ENCODE measurements at regions not wholly inside any gene's neighbourhood (a gene's known extent, or its start where the extent isn't known, plus 50 kb on each side); places are given as distances from the start of the nearest gene placed in this dataset.

DNA sequence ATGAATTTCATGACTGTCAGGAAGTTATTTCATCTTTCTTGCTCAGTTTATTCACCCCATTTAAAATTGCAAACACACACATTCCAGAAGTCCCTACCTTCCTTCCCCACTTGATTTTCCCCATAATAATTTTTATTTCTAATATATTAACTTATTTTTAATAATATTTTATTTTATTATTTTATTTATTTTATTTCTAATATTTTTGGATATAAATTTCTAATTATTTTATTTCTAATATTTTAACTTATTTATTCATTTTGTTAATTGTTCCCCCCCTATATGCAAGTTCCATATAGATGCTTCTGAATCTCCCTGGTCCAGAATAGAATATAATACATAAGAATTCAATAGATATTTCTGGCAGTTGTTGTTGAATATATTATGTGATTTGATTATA lies 293.7 kb upstream of the CPEB2 start:
- H3K27me3 Mint-ChIP-seq (ENCODE audit: low read depth): no peaks in the 10 kb centered on the region
- H2BK12ac ChIP-seq (ENCODE audit: insufficient read length, low read depth, low read length): no peak overlapping the region
- no peak overlapping the region for H2BK15ac ChIP-seq (ENCODE audit: low read depth, low read length)
- no peaks in the 10 kb centered on the region for H3K9me3 ChIP-seq (ENCODE audit: control insufficient read depth, low read depth, low read length)
- H3K9me3 Mint-ChIP-seq: no peaks in the 10 kb centered on the region
- no peak overlapping the region for H2BK120ac ChIP-seq (ENCODE audit: low read depth, low read length, poor library complexity, severe bottlenecking)
- DNase-seq: no peak
- H4K91ac ChIP-seq (ENCODE audit: insufficient read length, low read depth, low read length): no peak overlapping the region
- no peak overlapping the region for H3K4ac ChIP-seq (ENCODE audit: low read depth, low read length)
- H3K4me2 ChIP-seq (ENCODE audit: insufficient read depth, insufficient read length, low read length): no peak overlapping the region
- H4K20me1 ChIP-seq (ENCODE audit: control insufficient read depth, insufficient read depth, insufficient read length): no peaks in the 10 kb centered on the region
- no peak overlapping the region for H3K9ac ChIP-seq (ENCODE audit: extremely low read depth, insufficient read length, low read length)
- no peaks in the 10 kb centered on the region for H3K4me1 ChIP-seq (ENCODE audit: insufficient read depth, low read length)
- no peak overlapping the region for H3K27ac Mint-ChIP-seq
- H3K18ac ChIP-seq (ENCODE audit: insufficient read length, low read depth, low read length): no peak overlapping the region
- H3K23me2 ChIP-seq (ENCODE audit: insufficient read length, low read depth, low read length, poor library complexity, severe bottlenecking): no peaks in the 10 kb centered on the region
- no peak overlapping the region for H2AK5ac ChIP-seq (ENCODE audit: insufficient read length, low read length)
- H3K14ac ChIP-seq (ENCODE audit: insufficient read depth, low read length): no peak overlapping the region
- H3T11ph ChIP-seq (ENCODE audit: low read length): no peak overlapping the region
- no peak overlapping the region for H2BK5ac ChIP-seq (ENCODE audit: insufficient read length, low read length)
- H3K36me3 Mint-ChIP-seq (ENCODE audit: insufficient read depth in 1 of 3, low read depth in 3 of 3): no peaks in the 10 kb centered on the region
- H3K79me2 ChIP-seq (ENCODE audit: insufficient read depth, low read length): no peaks in the 10 kb centered on the region
- H3K4me1 Mint-ChIP-seq: 0 out of 4 replicates have a peak, but pooled peaks cover 0 to 2% of the 10 kb centered on the region in 2 experiments
- no peak overlapping the region for H3K23ac ChIP-seq (ENCODE audit: insufficient read length, low read depth, low read length)
- no peak overlapping the region for H3K56ac ChIP-seq (ENCODE audit: insufficient read length, low read depth, low read length)
- H2AFZ ChIP-seq (ENCODE audit: low read length): no peak overlapping the region
- H3K4me3 Mint-ChIP-seq: no peak overlapping the region
- H3K79me1 ChIP-seq (ENCODE audit: insufficient read depth, low read depth, low read length, poor library complexity, severe bottlenecking): no peaks in the 10 kb centered on the region
- no peaks in the 10 kb centered on the region for H3K27me3 ChIP-seq (ENCODE audit: insufficient read depth, low read length)
- H4K5ac ChIP-seq (ENCODE audit: insufficient read length, low read depth, low read length): no peak overlapping the region
- H4K8ac ChIP-seq (replicated peaks; ENCODE audit: insufficient read length, low read depth, low read length): no peak overlapping the region
- H3K27ac ChIP-seq (ENCODE audit: insufficient read length, low read depth, low read length): no peak overlapping the region
- TF ChIP-seq, protein P1, sequence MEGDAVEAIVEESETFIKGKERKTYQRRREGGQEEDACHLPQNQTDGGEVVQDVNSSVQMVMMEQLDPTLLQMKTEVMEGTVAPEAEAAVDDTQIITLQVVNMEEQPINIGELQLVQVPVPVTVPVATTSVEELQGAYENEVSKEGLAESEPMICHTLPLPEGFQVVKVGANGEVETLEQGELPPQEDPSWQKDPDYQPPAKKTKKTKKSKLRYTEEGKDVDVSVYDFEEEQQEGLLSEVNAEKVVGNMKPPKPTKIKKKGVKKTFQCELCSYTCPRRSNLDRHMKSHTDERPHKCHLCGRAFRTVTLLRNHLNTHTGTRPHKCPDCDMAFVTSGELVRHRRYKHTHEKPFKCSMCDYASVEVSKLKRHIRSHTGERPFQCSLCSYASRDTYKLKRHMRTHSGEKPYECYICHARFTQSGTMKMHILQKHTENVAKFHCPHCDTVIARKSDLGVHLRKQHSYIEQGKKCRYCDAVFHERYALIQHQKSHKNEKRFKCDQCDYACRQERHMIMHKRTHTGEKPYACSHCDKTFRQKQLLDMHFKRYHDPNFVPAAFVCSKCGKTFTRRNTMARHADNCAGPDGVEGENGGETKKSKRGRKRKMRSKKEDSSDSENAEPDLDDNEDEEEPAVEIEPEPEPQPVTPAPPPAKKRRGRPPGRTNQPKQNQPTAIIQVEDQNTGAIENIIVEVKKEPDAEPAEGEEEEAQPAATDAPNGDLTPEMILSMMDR (conservative IDR thresholded peaks at IDR 0.05): no peak
- H2BK20ac ChIP-seq (ENCODE audit: low read depth, low read length, poor library complexity, severe bottlenecking): no peak overlapping the region

Measured in H9 (cell line).